ENCODE measurements at regions not wholly inside any gene's neighbourhood (a gene's known extent, or its start where the extent isn't known, plus 50 kb on each side); places are given as distances from the start of the nearest gene placed in this dataset.

- no peak for TF ChIP-seq CTCF (IDR thresholded peaks at IDR 0.05)
- TF ChIP-seq EP300 (IDR thresholded peaks at IDR 0.05), result no peak
Observed at GRCh38 chr14:82913396-82913795, 1379.7 kb upstream of the SEL1L start.

Data from upper lobe of left lung (tissue), 4 donors.